ENCODE measurements at regions not wholly inside any gene's neighbourhood (a gene's known extent, or its start where the extent isn't known, plus 50 kb on each side); places are given as distances from the start of the nearest gene placed in this dataset.

DNA sequence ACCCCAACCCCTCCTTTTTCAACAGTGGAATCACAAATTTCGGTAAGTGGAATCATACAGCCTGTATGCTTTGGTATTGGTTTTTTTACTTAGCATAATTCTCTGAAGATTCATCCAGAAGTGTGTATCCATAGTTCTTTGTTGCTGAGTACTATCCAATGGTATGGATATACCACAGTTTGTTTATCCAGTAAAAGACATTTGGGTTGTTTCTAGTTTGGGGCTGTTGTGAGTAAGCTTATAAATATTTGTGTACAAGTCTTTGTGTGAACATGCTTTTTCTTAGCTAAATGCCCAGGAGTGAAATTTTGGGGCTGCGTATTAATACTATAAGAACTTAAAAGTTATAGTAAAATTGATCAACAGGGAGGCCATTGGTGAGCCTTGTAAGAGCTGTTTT lies 57.5 kb upstream of the GC start:
- H4K20me1 ChIP-seq (ENCODE audit: insufficient read depth), result no peaks in the 10 kb centered on the region
- intact Hi-C loops (cut with micrococcal nuclease), result no loop called here
- no TSS peak for BruUV-seq (replicated peaks)
- RAD21 ChIA-PET (ENCODE audit: low non-redundant PET in 1 of 2, low total read pairs in 2 of 2, uncharacterized antibody in 2 of 2, unreplicated experiment in 2 of 2), result no interaction called here
- no peaks in the 10 kb centered on the region for H3K27me3 ChIP-seq (ENCODE audit: insufficient read depth, low read length)
- H2AFZ ChIP-seq (ENCODE audit: low read depth, low read length, poor library complexity, severe bottlenecking), result no peak overlapping the region
- no peaks in the 10 kb centered on the region for H3K36me3 ChIP-seq (ENCODE audit: control insufficient read depth in 1 of 2, insufficient read depth in 2 of 2, low read length in 2 of 2)
- CTCF ChIA-PET, result no interaction called here
- no peak for DNase-seq (ENCODE audit: low read depth, low spot score)
- no peaks in the 10 kb centered on the region for H3K79me2 ChIP-seq (ENCODE audit: insufficient read depth, low read length)
- no peaks in the 10 kb centered on the region for H3K9me2 ChIP-seq (ENCODE audit: insufficient read depth)
- no peak overlapping the region for H3K9ac ChIP-seq (ENCODE audit: low read length)
- no peak overlapping the region for H3K4me3 ChIP-seq (replicated peaks in 1 of 2; ENCODE audit: low read depth in 1 of 2, low read length in 2 of 2)
- POLR2A ChIA-PET, result no interaction called here
- ATAC-seq, result no peak
- H3K4me2 ChIP-seq (ENCODE audit: low read length), result no peak overlapping the region
- no peak overlapping the region for H3K27ac ChIP-seq (ENCODE audit: low read depth, low read length)
- peaks cover 0 to 6% of the 10 kb centered on the region in 2 experiments; a peak in 2 of 4 replicates for H3K9me3 ChIP-seq (ENCODE audit: control insufficient read depth in 1 of 2, insufficient read depth in 1 of 2, low read depth in 1 of 2, low read length in 2 of 2)
- H3K4me1 ChIP-seq (ENCODE audit: control insufficient read depth in 1 of 2, insufficient read depth in 2 of 2, low read length in 2 of 2), result no peaks in the 10 kb centered on the region
- TF ChIP-seq SP1 (IDR thresholded peaks at IDR 0.05; ENCODE audit: low read depth) (no peak), CBX3 (IDR thresholded peaks at IDR 0.05; ENCODE audit: low read depth) (no peak), EGR1 (IDR thresholded peaks at IDR 0.05; ENCODE audit: low read depth) (no peak), REST (IDR thresholded peaks at IDR 0.05; ENCODE audit: low read depth) (no peak), EZH2 (IDR thresholded peaks at IDR 0.05) (no peak), ELF1 (IDR thresholded peaks at IDR 0.05; ENCODE audit: borderline replicate concordance, low read depth) (no peak), TCF7L2 (IDR thresholded peaks at IDR 0.05; ENCODE audit: borderline replicate concordance, extremely low read depth, insufficient read depth, insufficient read length) (no peak)
- TF ChIP-seq, protein P1, sequence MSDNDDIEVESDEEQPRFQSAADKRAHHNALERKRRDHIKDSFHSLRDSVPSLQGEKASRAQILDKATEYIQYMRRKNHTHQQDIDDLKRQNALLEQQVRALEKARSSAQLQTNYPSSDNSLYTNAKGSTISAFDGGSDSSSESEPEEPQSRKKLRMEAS (IDR thresholded peaks at IDR 0.05), result no peak

All from HCT116 (cell line).